Activated CD4-positive, alpha-beta T cell treated with anti-CD3 and anti-CD28 coated beads, Interleukin-2, amount 50 U/mL, for 16 hours (primary cell): ENCODE measurements at regions not wholly inside any gene's neighbourhood (a gene's known extent, or its start where the extent isn't known, plus 50 kb on each side); places are given as distances from the start of the nearest gene placed in this dataset.
"Not testable (repeated sequence)": the region's sequence is repeated elsewhere in the genome, so short reads cannot be mapped to it uniquely, and the experiment has no call there.

ENCODE experiments used
- DNase-seq: peaks from one replicate; pipeline ENCODE4 v3.0.0-alpha.2; 2020

GRCh38 chr18:8882632-8883408, 177.5 kb downstream of the MTCL1 start:
- no peak for DNase-seq

- DNase-seq, result no peak
Observed at GRCh38 chr18:8883409-8883668, 178.0 kb downstream of the MTCL1 start.

GRCh38 chr18:8887877-8888276, 182.5 kb downstream of the MTCL1 start:
- DNase-seq, result not testable (repeated sequence)

DNA sequence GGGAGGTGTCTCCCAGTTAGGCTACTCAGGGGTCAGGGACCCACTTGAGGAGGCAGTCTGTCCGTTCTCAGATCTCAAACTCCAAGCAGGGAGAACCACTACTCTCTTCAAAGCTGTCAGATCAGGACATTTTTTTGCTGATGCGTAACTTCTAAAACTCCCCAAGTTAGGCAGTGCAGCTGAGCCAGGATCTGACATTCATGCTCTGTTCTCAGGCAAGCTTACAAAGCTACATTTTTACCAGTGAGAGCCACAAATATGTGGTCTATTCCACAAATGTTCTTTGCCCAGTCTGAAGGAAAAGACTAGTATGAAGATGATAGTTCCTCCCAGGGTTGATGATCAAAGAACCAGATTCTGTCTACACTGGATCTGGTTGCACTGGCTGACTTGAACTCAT, 184.1 kb downstream of the MTCL1 start:
- DNase-seq, result no peak

DNA sequence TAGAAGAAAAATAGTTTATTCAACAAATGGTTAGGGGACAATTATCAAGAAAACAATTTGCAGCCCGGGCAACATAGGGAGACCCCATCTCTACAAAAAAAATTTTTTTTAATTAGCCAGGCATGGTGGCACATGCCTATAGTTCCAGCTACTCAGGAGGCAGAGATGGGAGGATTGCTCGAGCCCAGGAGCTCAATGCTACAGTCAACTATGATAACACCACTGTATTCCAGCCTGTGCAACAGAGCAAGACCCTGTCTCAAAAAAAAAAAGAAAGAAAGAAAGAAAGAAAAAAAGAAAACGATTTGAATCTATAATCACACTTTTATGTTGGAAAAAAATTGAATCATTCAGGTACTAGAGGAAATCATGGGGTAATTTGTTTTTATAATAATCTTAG, 185.1 kb downstream of the MTCL1 start:
- DNase-seq, result not testable (repeated sequence)

DNA sequence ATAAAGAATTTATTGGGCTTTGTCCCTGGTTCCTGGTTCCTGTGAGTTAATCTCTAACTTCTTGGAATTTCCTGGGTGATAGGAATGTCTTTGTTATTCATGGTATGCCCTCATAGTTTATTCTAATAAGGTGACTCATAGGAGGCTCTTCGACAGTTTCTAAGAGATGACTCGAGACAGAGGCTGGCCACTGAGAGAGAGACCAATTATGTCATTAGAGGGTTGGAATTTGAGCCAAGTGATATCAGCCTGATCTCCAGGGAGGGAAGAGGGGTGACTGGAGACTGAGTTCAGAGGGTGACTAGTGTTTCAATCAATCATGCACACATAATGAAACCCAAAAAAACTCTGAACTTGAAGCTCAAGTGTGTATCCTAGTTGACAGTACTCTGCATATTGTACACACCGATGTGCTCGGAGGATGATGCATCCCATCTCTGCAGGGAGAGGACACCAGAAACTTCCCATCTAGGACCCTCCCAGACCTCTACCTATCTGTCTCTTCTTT, 185.7 kb downstream of the MTCL1 start:
- no peak for DNase-seq

DNA sequence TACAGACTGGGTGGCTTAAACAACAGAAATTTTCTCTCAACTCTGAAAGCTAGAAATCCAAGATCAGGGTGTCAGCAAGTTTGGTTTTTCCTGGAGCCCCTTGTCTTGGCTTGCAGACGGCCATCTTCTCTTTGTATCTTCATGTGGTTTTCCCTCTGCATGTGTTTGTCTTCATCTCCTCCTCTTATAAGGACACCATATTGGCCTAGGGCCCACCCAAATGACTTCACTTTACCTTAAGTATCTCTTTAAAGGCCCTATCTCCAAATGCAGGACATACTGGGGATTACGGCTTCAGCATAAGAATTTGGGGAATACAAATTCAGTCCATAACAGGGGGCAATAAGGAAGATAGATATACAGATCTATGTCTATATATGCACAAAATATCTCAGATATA, 187.9 kb downstream of the MTCL1 start:
- no peak for DNase-seq

DNA sequence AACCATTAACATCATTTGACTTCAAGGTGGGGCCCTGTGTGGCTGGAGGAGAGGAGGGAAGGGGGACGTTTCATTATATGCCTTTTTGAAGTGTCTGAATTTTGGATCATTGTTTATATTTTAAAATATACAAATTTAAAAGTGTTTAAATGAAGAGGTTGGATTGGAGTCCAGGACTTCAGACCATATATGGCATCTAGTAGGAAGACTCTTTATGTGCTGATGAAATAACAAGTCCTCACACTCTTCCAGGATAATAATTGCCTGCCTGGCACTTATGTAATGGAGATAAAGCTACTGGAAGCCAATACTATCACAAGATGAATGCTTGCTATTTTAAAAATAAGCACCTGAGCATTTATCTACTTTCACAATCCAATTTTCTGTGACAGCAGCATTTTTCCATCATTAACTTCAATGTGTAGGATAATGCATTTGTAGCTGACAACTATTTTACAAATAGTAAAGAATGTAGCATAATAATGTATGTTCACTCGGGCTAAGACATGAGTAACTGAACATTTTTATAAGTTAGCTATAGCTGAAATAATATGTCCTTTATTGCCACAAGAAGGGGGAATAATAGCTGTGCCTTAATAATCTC, 188.4 kb downstream of the MTCL1 start:
- DNase-seq, result no peak

DNA sequence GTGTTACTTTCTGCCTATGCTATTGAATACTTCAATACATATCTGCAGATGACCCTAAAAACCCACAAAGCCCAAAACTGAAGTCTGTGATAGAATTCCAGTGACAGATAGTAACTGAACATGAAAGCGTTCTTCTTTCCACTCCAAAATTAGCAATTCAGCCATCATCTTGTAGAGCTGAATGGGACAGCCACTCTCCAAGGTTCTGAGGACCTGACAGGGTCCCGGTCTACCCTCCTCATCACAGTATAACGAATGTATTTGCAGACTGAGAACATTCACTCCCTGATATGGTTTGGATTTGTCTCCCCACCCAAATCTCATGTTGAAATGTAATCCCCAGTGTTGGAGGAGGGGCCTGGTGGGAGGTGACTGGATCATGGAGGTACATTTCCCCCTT, 189.5 kb downstream of the MTCL1 start:
- no peak for DNase-seq

- no peak for DNase-seq
Observed at GRCh38 chr18:8895341-8895740, 190.0 kb downstream of the MTCL1 start.

DNA sequence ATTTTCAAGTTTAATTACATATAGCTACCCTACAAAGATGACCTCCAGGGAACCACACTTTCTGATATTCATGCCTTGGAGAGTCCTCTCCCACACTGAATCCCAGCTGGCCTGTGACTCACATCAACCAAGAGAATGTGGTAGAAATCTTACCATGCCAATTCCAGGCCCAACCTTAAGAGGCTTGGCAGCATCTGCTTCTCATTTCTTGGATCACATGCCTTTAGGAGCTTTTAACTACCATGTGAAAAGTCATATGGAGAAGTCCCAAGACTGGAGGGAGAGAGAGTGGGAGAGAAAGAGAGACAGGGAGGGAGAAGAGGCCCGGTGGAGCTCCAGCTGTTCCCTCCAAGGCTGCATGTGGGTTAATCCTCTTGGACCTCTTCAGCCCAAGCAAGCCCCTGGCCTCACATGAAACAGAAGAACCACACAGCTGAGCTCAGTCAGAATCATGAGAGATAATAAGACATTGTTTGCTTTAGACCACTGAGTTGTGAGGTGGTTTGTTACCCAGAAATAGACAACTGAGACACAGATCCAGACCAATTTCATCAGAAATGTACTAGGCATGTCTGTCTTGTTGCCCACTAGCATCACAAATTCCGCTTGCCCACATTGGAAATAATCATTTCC, 190.7 kb downstream of the MTCL1 start:
- no peak for DNase-seq

DNA sequence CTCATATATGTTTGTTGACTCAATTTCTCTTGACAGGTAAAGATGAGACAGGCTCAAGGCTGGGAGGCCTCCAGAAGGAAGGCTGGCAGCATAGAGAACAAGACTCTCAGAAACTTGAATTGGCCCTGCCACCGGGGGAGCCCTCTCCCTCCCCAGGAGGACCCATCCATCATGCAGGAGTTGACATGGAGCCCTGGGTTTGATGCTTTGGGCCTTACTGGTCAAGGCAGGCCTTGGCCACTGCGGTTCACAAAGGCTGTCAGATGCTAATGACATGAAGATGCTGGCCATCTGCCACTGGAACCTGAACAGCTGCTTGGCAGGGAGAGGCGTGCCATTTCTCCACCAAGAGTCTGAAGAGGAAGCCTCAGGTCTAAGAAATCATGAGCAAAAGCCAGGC, 193.6 kb downstream of the MTCL1 start:
- no peak for DNase-seq

DNA sequence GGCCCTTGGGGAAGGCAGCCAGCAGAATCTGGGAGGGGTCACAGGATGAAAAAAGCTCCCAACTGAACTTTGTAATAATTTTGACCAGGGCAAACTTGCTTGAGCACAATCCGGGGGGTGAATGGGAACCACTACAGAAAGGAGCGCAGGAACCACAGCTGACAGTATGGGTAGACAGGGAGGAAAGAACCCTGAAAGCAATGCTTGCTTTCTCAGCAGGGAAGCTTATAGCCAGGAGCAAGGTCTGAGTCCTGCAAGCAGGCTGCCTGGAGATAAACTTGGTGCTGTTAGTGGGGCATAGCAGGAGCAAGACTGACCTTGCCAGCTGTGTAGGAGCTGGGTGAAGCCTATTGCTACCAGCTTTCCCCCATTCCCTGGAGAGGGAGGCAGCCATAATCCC, 195.2 kb downstream of the MTCL1 start:
- no peak for DNase-seq

DNA sequence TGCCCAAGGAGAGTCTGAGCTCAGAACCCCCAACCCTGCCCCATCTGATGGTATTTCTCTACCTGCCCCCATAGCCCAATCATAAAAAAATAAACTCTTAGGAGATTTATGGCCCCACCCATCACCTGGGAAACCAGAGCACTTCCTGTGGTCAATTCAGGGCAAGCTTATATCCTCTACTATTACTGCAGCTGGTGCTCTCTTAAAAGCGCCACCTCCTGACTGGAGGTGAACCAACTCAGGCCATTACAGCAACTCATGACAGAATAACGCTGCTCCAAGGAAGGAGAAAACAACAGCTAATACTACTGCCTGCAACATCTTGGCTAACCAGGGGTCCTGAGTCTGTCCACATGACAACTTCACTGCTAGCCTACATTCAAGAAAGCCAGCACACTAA, 195.7 kb downstream of the MTCL1 start:
- no peak for DNase-seq

- DNase-seq, result no peak
Observed at GRCh38 chr18:8904316-8904715, 198.2 kb upstream of the NDUFV2 start.

- DNase-seq, result no peak
Observed at GRCh38 chr18:8908792-8909510, 193.5 kb upstream of the NDUFV2 start.

DNA sequence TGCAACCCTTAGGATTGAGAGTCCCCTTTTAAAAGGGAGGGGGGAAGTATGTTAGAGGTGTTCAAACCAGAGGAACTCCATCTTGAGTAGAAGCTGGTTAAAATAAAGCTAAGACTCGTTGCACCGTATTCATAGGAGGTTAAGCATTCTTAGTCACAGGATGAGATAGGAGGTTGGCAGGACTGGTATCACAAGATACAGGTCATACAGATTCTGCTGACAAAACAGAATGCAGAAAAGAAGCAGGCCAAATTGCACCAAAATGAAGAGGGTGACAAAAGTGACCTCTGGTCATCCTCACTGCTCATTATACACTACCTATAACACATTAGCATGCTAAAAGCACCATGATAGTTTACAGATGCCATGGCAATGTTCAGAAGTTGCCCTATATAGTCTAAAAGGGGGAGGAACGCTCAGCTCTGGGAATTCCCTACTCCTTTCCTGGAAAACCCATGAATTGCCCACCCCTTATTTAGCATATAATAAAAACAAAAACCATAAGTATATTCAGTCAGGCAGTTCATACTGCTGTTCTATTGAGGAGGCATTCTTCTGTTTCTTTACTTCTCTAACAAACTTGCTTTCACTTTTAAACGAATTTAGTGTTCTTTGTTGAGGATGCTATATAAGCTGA, 192.2 kb upstream of the NDUFV2 start:
- no peak for DNase-seq

GRCh38 chr18:8910843-8911242, 191.7 kb upstream of the NDUFV2 start:
- DNase-seq, result no peak

DNA sequence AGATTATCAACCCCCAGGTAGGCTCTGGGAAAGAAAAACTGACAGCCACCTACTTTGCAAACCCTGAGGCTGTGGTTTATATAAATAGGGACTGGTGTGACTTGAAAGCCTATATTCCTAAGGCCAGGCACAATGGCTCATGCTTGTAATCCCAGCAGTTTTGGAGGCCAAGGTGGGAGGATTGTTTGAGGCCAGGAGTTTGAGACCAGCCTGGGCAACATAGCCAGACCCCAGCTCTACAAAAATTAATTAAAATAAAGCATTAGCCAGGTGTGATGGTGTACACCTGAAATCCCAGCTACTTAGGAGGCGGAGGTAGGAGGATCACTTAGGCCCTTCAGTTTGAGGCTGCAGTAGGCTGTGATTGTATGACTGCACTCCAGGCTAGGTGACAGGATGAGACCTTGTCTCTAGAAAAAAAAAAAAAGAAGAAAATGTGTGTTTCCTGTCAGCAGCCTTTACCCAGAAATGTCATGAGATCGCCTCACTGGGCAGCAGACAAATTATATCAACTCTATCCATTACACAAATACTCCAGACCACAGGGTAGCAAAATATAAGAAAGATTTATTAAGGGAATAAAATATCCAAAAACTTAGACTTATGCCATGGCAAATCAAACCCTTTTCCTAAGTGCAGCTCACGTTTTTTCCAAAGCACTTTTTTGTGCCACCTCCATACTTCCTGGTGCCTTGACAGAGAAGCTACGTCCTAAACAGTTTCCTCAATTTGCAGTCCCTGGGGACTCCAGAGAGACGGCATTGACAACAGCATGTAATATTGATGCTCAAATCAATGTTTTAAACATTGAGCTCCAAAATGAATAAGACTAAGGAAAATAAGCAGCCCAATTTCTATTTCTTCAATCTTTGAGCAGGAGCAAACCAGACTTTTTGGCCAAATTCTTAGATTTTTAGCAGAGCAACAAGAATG, 190.8 kb upstream of the NDUFV2 start:
- DNase-seq, result no peak

GRCh38 chr18:8912348-8913326, 189.9 kb upstream of the NDUFV2 start:
- DNase-seq, result no peak
